ENCODE measurements at regions not wholly inside any gene's neighbourhood (a gene's known extent, or its start where the extent isn't known, plus 50 kb on each side); places are given as distances from the start of the nearest gene placed in this dataset.

DNA sequence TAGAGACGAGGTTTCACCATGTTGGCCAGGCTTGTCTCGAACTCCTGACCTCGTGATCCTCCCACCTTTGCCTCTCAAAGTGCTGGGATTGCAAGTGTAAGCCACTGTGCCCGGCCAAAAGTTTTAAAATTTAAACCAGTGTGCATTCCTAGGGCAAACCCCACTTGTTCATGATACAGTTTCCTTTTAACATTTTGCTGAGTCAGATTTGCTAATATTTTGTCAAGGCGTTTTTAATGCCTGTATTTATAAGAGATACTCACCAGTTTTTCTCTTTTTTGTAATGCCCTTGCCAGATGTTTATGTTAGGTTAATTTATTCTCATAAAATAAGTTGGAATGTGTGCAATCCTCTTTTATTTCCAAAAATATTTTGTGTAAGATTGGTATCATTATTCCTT lies 927.4 kb downstream of the DNAJB9 start:
- intact Hi-C loops (cut with DNase I; ENCODE audit: low total_unique reads) = no loop called here
- no peak for TF ChIP-seq POLR2A (IDR thresholded peaks at IDR 0.05)
- TF ChIP-seq, protein P1, sequence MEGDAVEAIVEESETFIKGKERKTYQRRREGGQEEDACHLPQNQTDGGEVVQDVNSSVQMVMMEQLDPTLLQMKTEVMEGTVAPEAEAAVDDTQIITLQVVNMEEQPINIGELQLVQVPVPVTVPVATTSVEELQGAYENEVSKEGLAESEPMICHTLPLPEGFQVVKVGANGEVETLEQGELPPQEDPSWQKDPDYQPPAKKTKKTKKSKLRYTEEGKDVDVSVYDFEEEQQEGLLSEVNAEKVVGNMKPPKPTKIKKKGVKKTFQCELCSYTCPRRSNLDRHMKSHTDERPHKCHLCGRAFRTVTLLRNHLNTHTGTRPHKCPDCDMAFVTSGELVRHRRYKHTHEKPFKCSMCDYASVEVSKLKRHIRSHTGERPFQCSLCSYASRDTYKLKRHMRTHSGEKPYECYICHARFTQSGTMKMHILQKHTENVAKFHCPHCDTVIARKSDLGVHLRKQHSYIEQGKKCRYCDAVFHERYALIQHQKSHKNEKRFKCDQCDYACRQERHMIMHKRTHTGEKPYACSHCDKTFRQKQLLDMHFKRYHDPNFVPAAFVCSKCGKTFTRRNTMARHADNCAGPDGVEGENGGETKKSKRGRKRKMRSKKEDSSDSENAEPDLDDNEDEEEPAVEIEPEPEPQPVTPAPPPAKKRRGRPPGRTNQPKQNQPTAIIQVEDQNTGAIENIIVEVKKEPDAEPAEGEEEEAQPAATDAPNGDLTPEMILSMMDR (IDR thresholded peaks at IDR 0.05) = no peak
- no peak overlapping the region for H3K4me3 ChIP-seq (ENCODE audit: low read depth, poor library complexity, severe bottlenecking)
- 84% methylated on average over 5 of the region's 5 CpGs for WGBS, 2 donors
- DNase-seq (ENCODE audit: low spot score in 2 of 2) = no peak

GRCh38 chr7:109498131-109498530 lies 928.5 kb downstream of the DNAJB9 start:
- intact Hi-C loops (cut with DNase I; ENCODE audit: low total_unique reads) = no loop called here
- WGBS, 2 donors = 89% methylated on average over 2 of the region's 2 CpGs
- DNase-seq (ENCODE audit: low spot score in 2 of 2) = no peak
- TF ChIP-seq, protein P1 (IDR thresholded peaks at IDR 0.05) = no peak
- no peak for TF ChIP-seq POLR2A (IDR thresholded peaks at IDR 0.05)
- no peak overlapping the region for H3K4me3 ChIP-seq (ENCODE audit: low read depth, poor library complexity, severe bottlenecking)

- intact Hi-C loops (cut with DNase I; ENCODE audit: low total_unique reads) = no loop called here
- DNase-seq (ENCODE audit: low spot score in 2 of 2) = no peak
- TF ChIP-seq, protein P1 (IDR thresholded peaks at IDR 0.05) = no peak
- no peak for TF ChIP-seq POLR2A (IDR thresholded peaks at IDR 0.05)
- no peak overlapping the region for H3K4me3 ChIP-seq (ENCODE audit: low read depth, poor library complexity, severe bottlenecking)
- WGBS, 2 donors = 73 to 80% methylated on average over 2 of the region's 2 CpGs
These were observed 933.7 kb downstream of the DNAJB9 start for GRCh38 chr7:109503421-109503820.

GRCh38 chr7:109522585-109522984 lies 952.9 kb downstream of the DNAJB9 start:
- TF ChIP-seq, protein P1 (IDR thresholded peaks at IDR 0.05) = no peak
- TF ChIP-seq POLR2A (IDR thresholded peaks at IDR 0.05) = no peak
- H3K4me3 ChIP-seq (ENCODE audit: low read depth, poor library complexity, severe bottlenecking) = no peak overlapping the region
- 55 to 64% methylated on average over 4 of the region's 4 CpGs for WGBS, 2 donors
- no peak for DNase-seq (ENCODE audit: low spot score in 2 of 2)
- intact Hi-C loops (cut with DNase I; ENCODE audit: low total_unique reads) = no loop called here

DNA sequence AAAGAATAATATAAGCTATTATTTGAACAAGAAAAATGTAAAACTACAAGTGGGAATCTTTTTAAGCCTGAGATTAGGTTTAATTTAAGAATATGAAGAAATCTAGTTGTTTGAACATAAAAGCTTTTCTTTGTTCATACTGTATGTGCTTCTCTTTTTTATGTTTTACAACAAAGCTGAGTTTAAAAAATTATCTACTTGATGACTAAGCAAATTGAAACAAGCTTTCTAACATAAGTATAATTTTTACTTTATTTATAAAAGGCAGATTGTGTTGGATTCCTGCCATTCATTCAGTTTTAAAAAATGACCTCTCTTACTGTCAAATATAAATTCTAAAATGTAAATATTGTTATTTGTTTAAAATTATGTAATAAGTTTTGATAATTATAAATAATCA lies 958.2 kb downstream of the DNAJB9 start:
- DNase-seq (ENCODE audit: low spot score in 2 of 2) = no peak
- no peak overlapping the region for H3K4me3 ChIP-seq (ENCODE audit: low read depth, poor library complexity, severe bottlenecking)
- TF ChIP-seq, protein P1 (IDR thresholded peaks at IDR 0.05) = no peak
- no peak for TF ChIP-seq POLR2A (IDR thresholded peaks at IDR 0.05)
- intact Hi-C loops (cut with DNase I; ENCODE audit: low total_unique reads) = no loop called here

GRCh38 chr7:109529712-109530111 lies 960.0 kb downstream of the DNAJB9 start:
- intact Hi-C loops (cut with DNase I; ENCODE audit: low total_unique reads) = no loop called here
- WGBS, 2 donors = 87 to 97% methylated on average over 4 of the region's 4 CpGs
- TF ChIP-seq POLR2A (IDR thresholded peaks at IDR 0.05) = no peak
- TF ChIP-seq, protein P1 (IDR thresholded peaks at IDR 0.05) = no peak

More at GRCh38 chr7:109529712-109530111, 960.0 kb downstream of the DNAJB9 start:
- no peak overlapping the region for H3K4me3 ChIP-seq (ENCODE audit: low read depth, poor library complexity, severe bottlenecking)
- no peak for DNase-seq (ENCODE audit: low spot score in 2 of 2)

Measured in lower leg skin (tissue), 4 donors.